ENCODE measurements at regions not wholly inside any gene's neighbourhood (a gene's known extent, or its start where the extent isn't known, plus 50 kb on each side); places are given as distances from the start of the nearest gene placed in this dataset.
A peak's percentile ranks its signal among the peaks of the same experiment; 100 is the strongest.
"Not testable (repeated sequence)": the region's sequence is repeated elsewhere in the genome, so short reads cannot be mapped to it uniquely, and the experiment has no call there.

GRCh38 chr6:71007298-71007697, 50.4 kb upstream of the B3GAT2 start:
- not testable (repeated sequence) for H4K20me1 ChIP-seq (ENCODE audit: insufficient read depth, low read length); H3K27ac ChIP-seq (ENCODE audit: low read length); H3K4me3 ChIP-seq (ENCODE audit: low read length); H3K4me1 ChIP-seq (ENCODE audit: low read length); H2AFZ ChIP-seq (ENCODE audit: low read length); H3K27me3 ChIP-seq (replicated peaks; ENCODE audit: insufficient read depth, low read length); H3K4me2 ChIP-seq (ENCODE audit: low read depth, low read length); H3K79me2 ChIP-seq (ENCODE audit: low read length); H3F3A ChIP-seq (ENCODE audit: insufficient read depth, low read length); H3K9me3 ChIP-seq (replicated peaks; ENCODE audit: insufficient read depth, low read length); H3K9ac ChIP-seq (ENCODE audit: low read length); H3K9me2 ChIP-seq (replicated peaks; ENCODE audit: insufficient read depth, low read length); H3K36me3 ChIP-seq (replicated peaks; ENCODE audit: insufficient read depth, low read length); DNase-seq

GRCh38 chr6:71011871-71012371, 55.1 kb upstream of the B3GAT2 start:
- TF ChIP-seq EZH2phosphoT487 (IDR thresholded peaks at IDR 0.05; ENCODE audit: low read length) (no peak), EZH2 (optimal IDR thresholded peaks at IDR 0.05; ENCODE audit: low read depth, low read length) (no peak)
- TF ChIP-seq, protein P1, sequence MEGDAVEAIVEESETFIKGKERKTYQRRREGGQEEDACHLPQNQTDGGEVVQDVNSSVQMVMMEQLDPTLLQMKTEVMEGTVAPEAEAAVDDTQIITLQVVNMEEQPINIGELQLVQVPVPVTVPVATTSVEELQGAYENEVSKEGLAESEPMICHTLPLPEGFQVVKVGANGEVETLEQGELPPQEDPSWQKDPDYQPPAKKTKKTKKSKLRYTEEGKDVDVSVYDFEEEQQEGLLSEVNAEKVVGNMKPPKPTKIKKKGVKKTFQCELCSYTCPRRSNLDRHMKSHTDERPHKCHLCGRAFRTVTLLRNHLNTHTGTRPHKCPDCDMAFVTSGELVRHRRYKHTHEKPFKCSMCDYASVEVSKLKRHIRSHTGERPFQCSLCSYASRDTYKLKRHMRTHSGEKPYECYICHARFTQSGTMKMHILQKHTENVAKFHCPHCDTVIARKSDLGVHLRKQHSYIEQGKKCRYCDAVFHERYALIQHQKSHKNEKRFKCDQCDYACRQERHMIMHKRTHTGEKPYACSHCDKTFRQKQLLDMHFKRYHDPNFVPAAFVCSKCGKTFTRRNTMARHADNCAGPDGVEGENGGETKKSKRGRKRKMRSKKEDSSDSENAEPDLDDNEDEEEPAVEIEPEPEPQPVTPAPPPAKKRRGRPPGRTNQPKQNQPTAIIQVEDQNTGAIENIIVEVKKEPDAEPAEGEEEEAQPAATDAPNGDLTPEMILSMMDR (IDR thresholded peaks at IDR 0.05; ENCODE audit: low read length), result no peak
- no peaks in the 10 kb centered on the region for H3K36me3 ChIP-seq (replicated peaks; ENCODE audit: insufficient read depth, low read length)
- no peak overlapping the region for H3K4me2 ChIP-seq (ENCODE audit: low read depth, low read length)
- H3K9me3 ChIP-seq (replicated peaks; ENCODE audit: insufficient read depth, low read length), result no peaks in the 10 kb centered on the region
- H2AFZ ChIP-seq (ENCODE audit: low read length), result no peak overlapping the region
- no peak overlapping the region for H3K4me3 ChIP-seq (ENCODE audit: low read length)
- no peaks in the 10 kb centered on the region for H3K79me2 ChIP-seq (ENCODE audit: low read length)
- DNase-seq, result no peak
- no peaks in the 10 kb centered on the region for H3K4me1 ChIP-seq (ENCODE audit: low read length)
- H3K9ac ChIP-seq (ENCODE audit: low read length), result no peak overlapping the region
- no peaks in the 10 kb centered on the region for H4K20me1 ChIP-seq (ENCODE audit: insufficient read depth, low read length)
- no peaks in the 10 kb centered on the region for H3F3A ChIP-seq (ENCODE audit: insufficient read depth, low read length)
- no peak overlapping the region for H3K27ac ChIP-seq (ENCODE audit: low read length)
- no peaks in the 10 kb centered on the region for H3K27me3 ChIP-seq (replicated peaks; ENCODE audit: insufficient read depth, low read length)
- H3K9me2 ChIP-seq (replicated peaks; ENCODE audit: insufficient read depth, low read length), result no peaks in the 10 kb centered on the region

DNA sequence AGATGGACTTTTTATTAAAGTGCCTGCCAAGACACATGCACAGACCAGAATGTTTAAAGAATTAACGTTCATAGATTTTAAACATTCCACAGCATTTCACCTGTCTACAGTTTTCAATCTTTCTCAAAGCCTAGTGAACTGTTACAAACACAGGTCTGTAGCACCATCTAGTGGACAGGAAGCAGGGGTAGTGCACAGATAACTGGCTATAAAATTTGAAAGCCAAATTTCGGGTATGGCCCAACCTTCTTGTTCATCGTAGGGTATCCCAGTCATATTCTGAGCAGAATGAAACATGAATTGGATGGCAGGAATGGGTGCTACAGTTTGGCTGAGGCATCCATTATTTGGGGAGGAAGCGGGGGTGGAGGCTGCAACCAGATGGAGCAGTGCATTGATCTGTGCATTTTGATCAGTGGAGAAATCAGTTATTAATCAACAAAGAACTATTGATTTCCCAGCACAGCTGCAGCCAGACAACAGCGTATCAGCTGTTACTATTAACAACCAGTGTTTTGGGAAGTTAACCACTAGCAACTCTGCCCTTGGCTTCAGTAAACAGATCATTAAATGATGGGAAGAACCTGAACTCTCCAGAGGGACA, 56.1 kb upstream of the B3GAT2 start:
- TF ChIP-seq, protein P1 (IDR thresholded peaks at IDR 0.05; ENCODE audit: low read length), result peak; percentile 85
- TF ChIP-seq EZH2phosphoT487 (IDR thresholded peaks at IDR 0.05; ENCODE audit: low read length), result no peak
- no peak overlapping the region for H3K4me2 ChIP-seq (ENCODE audit: low read depth, low read length)

DNA sequence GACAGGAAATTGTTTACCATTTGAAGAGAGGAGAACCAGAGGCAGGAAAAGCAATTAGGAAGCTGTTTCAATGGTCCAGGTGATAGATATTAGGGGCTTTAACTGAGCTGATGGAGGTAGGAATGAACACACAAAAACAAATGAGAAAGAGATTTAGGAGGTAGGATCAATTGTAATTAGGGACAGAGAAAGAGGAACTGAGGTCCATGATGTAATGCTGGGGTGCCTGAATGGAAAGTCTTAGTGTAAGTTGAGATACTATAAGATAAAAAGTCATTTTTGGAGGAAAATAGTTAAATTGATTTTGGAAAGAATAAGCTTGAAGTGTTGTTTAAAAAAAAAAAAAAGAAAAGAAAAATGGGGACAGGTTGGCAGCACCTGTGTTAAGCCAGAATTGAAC, 58.5 kb upstream of the B3GAT2 start:
- no peaks in the 10 kb centered on the region for H3F3A ChIP-seq (ENCODE audit: insufficient read depth, low read length)
- no peak overlapping the region for H3K9ac ChIP-seq (ENCODE audit: low read length)
- H3K27me3 ChIP-seq (replicated peaks; ENCODE audit: insufficient read depth, low read length), result no peaks in the 10 kb centered on the region
- H3K9me3 ChIP-seq (replicated peaks; ENCODE audit: insufficient read depth, low read length), result no peaks in the 10 kb centered on the region
- H2AFZ ChIP-seq (ENCODE audit: low read length), result no peak overlapping the region
- H3K79me2 ChIP-seq (ENCODE audit: low read length), result no peaks in the 10 kb centered on the region
- no peaks in the 10 kb centered on the region for H4K20me1 ChIP-seq (ENCODE audit: insufficient read depth, low read length)
- H3K27ac ChIP-seq (ENCODE audit: low read length), result no peak overlapping the region
- no peaks in the 10 kb centered on the region for H3K36me3 ChIP-seq (replicated peaks; ENCODE audit: insufficient read depth, low read length)
- no peak for TF ChIP-seq EZH2phosphoT487 (IDR thresholded peaks at IDR 0.05; ENCODE audit: low read length)
- TF ChIP-seq, protein P1 (IDR thresholded peaks at IDR 0.05; ENCODE audit: low read length), result no peak
- no peak for TF ChIP-seq EZH2 (optimal IDR thresholded peaks at IDR 0.05; ENCODE audit: low read depth, low read length)
- no peak overlapping the region for H3K4me2 ChIP-seq (ENCODE audit: low read depth, low read length)
- no peak overlapping the region for H3K4me3 ChIP-seq (ENCODE audit: low read length)
- no peaks in the 10 kb centered on the region for H3K4me1 ChIP-seq (ENCODE audit: low read length)
- H3K9me2 ChIP-seq (replicated peaks; ENCODE audit: insufficient read depth, low read length), result no peaks in the 10 kb centered on the region
- no peak for DNase-seq

More for the DNA sequence above, 56.1 kb upstream of the B3GAT2 start:
- Histone ChIP-seq H3K27me3 (replicated peaks; ENCODE audit: insufficient read depth, low read length) (no peaks in the 10 kb centered on the region), H3K9me3 (replicated peaks; ENCODE audit: insufficient read depth, low read length) (no peaks in the 10 kb centered on the region), H3K9me2 (replicated peaks; ENCODE audit: insufficient read depth, low read length) (no peaks in the 10 kb centered on the region), H3K9ac (ENCODE audit: low read length) (no peak overlapping the region), H4K20me1 (ENCODE audit: insufficient read depth, low read length) (no peaks in the 10 kb centered on the region), H3K4me1 (ENCODE audit: low read length) (no peaks in the 10 kb centered on the region), H3F3A (ENCODE audit: insufficient read depth, low read length) (no peaks in the 10 kb centered on the region), H2AFZ (ENCODE audit: low read length) (no peak overlapping the region), H3K27ac (ENCODE audit: low read length) (no peak overlapping the region), H3K36me3 (replicated peaks; ENCODE audit: insufficient read depth, low read length) (no peaks in the 10 kb centered on the region), H3K79me2 (ENCODE audit: low read length) (no peaks in the 10 kb centered on the region), H3K4me3 (ENCODE audit: low read length) (no peak overlapping the region)
- peak; percentile 67 for DNase-seq

Measured in MM.1S (cell line).